CD4-positive, alpha-beta T cell (primary cell): ENCODE measurements at regions not wholly inside any gene's neighbourhood (a gene's known extent, or its start where the extent isn't known, plus 50 kb on each side); places are given as distances from the start of the nearest gene placed in this dataset.

ENCODE experiments used
- ATAC-seq: fragments of 200-7000 bp; cut with Tn5 transposase; one replicate; pipeline ENCODE4 v1.10.0; 2022; ENCODE audit warnings: mild to moderate bottlenecking; ENCODE audit not compliant: poor library complexity
- CTCF ChIA-PET: fragments of 350-600 bp; sonication (Branson Sonifier 250); formaldehyde crosslinking; loops from one replicate; lab custom pipeline; 2021; ENCODE audit warnings: antibody characterized with exemption, inconsistent platforms; lab: Charles Lee
- POLR2A ChIA-PET: fragments of 350-600 bp; sonication (Branson Sonifier 250); formaldehyde crosslinking; loops from one replicate; lab custom pipeline; 2021; ENCODE audit warnings: antibody characterized with exemption, inconsistent platforms; lab: Charles Lee
- DNase-seq, 14 experiments: peaks; one replicate each; pipeline ENCODE4 v3.0.0-alpha.2; 2013 to 2020; ENCODE audit warnings: mixed read lengths in 2 of 14
- H3K27ac ChIP-seq, 2 donors: one replicate each; pipeline versions ENCODE4 v1.5.1 to v1.7.0; 2013; ENCODE audit warnings: low read length in 2 of 2, low read depth in 1 of 2, mild to moderate bottlenecking in 1 of 2
- H3K27me3 ChIP-seq, 2 experiments: 1 replicate in 1 of 2; 2 replicates in 1 of 2; pipeline versions ENCODE4 v1.6.1 to v1.7.0; 2013; ENCODE audit warnings: low read length in 2 of 2, control low read depth in 1 of 2, mild to moderate bottlenecking in 1 of 2, moderate library complexity in 1 of 2; ENCODE audit not compliant: insufficient read depth in 2 of 2, control insufficient read depth in 1 of 2
- H3K36me3 ChIP-seq: one replicate; pipeline ENCODE4 v1.6.1; 2013; ENCODE audit warnings: low read length, control low read depth; ENCODE audit not compliant: insufficient read depth
- H3K4me1 ChIP-seq: one replicate; pipeline ENCODE4 v1.6.1; 2013; ENCODE audit warnings: low read length, control low read depth; ENCODE audit not compliant: insufficient read depth
- H3K4me3 ChIP-seq: one replicate; pipeline ENCODE4 v1.5.1; 2013; ENCODE audit warnings: mild to moderate bottlenecking, low read length, moderate library complexity
- H3K9me3 ChIP-seq, 2 experiments: 1 replicate in 1 of 2; 2 replicates in 1 of 2; pipeline versions ENCODE4 v1.6.1 to v1.7.0; 2013; ENCODE audit warnings: low read length in 2 of 2, mild to moderate bottlenecking in 2 of 2, control low read depth in 1 of 2, moderate library complexity in 1 of 2; ENCODE audit not compliant: control insufficient read depth in 1 of 2, insufficient read depth in 1 of 2
- H3K27ac Mint-ChIP-seq: one replicate; pipeline ENCODE4 v1.8.0; 2020; ENCODE audit warnings: mixed read lengths
- H3K27me3 Mint-ChIP-seq: one replicate; pipeline ENCODE4 v1.8.0; 2021; ENCODE audit warnings: mixed read lengths
- H3K36me3 Mint-ChIP-seq: one replicate; pipeline ENCODE4 v1.8.0; 2021; ENCODE audit warnings: low read depth, mixed read lengths
- H3K4me1 Mint-ChIP-seq: one replicate; pipeline ENCODE4 v1.8.0; 2021; ENCODE audit warnings: low read depth, mixed read lengths
- H3K4me3 Mint-ChIP-seq: one replicate; pipeline ENCODE4 v1.8.0; 2020; ENCODE audit warnings: mild to moderate bottlenecking, mixed read lengths
- H3K9me3 Mint-ChIP-seq: one replicate; pipeline ENCODE4 v1.8.0; 2020; ENCODE audit warnings: mixed read lengths
- intact Hi-C, 2 experiments: fragments of 100-400 bp; cut with DNase I in 1 of 2; cut with micrococcal nuclease in 1 of 2; formaldehyde crosslinking; loops; one replicate each; pipeline versions ENCODE4 v1.15.1 to v1.9.0; 2023 to 2025; cut with DNase I, micrococcal nuclease
- TF ChIP-seq, protein P1 (sequence below): fragments of 200-600 bp; IDR thresholded peaks from one replicate; pipeline ENCODE4 v1.8.0; 2022; ENCODE audit warnings: antibody characterized with exemption, mild to moderate bottlenecking

DNA sequence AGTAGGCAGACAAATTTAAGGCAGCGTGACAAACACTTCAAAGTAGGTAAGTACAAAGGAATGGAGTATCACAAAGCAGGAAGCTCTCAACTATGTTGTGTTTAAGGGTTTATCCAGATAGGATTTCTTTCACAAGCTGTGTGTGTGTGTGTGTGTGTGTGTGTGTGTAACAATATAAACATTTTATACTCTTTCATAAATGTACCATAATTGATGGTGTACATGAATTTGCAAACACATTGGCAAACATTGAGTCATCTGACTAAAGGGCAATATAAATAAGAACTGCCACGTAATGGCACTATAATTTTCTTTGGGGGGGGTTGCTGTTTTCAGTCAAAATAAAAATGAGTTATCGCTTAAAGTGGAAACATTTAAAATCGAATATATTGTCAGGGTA, 1004.4 kb upstream of the DDX18 start:
- Histone ChIP-seq H3K27ac (no peak overlapping the region), H3K9me3 (no peaks in the 10 kb centered on the region), H3K27me3 (no peaks in the 10 kb centered on the region), H3K4me1 (no peaks in the 10 kb centered on the region), H3K4me3 (no peak overlapping the region), H3K36me3 (no peaks in the 10 kb centered on the region)
- intact Hi-C loops, result no loop called here
- TF ChIP-seq, protein P1, sequence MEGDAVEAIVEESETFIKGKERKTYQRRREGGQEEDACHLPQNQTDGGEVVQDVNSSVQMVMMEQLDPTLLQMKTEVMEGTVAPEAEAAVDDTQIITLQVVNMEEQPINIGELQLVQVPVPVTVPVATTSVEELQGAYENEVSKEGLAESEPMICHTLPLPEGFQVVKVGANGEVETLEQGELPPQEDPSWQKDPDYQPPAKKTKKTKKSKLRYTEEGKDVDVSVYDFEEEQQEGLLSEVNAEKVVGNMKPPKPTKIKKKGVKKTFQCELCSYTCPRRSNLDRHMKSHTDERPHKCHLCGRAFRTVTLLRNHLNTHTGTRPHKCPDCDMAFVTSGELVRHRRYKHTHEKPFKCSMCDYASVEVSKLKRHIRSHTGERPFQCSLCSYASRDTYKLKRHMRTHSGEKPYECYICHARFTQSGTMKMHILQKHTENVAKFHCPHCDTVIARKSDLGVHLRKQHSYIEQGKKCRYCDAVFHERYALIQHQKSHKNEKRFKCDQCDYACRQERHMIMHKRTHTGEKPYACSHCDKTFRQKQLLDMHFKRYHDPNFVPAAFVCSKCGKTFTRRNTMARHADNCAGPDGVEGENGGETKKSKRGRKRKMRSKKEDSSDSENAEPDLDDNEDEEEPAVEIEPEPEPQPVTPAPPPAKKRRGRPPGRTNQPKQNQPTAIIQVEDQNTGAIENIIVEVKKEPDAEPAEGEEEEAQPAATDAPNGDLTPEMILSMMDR, result no peak
- CTCF ChIA-PET, result no interaction called here
- no peak overlapping the region for H3K4me3 Mint-ChIP-seq
- H3K4me1 Mint-ChIP-seq, result no peaks in the 10 kb centered on the region
- no peaks in the 10 kb centered on the region for H3K36me3 Mint-ChIP-seq
- ATAC-seq, result no peak
- POLR2A ChIA-PET, result no interaction called here
- H3K27ac Mint-ChIP-seq, result no peak overlapping the region
- no peak for DNase-seq
- H3K9me3 Mint-ChIP-seq, result peaks cover 9% of the 10 kb centered on the region
- H3K27me3 Mint-ChIP-seq, result no peaks in the 10 kb centered on the region

GRCh38 chr2:116810645-116811044, 1003.8 kb upstream of the DDX18 start:
- Mint-ChIP-seq H3K9me3 (peaks cover 7% of the 10 kb centered on the region), H3K27me3 (no peaks in the 10 kb centered on the region), H3K27ac (no peak overlapping the region), H3K36me3 (no peaks in the 10 kb centered on the region), H3K4me3 (no peak overlapping the region), H3K4me1 (no peaks in the 10 kb centered on the region)
- CTCF ChIA-PET, result no interaction called here
- Histone ChIP-seq H3K9me3 (no peaks in the 10 kb centered on the region), H3K36me3 (no peaks in the 10 kb centered on the region), H3K27ac (no peak overlapping the region), H3K4me1 (no peaks in the 10 kb centered on the region), H3K4me3 (no peak overlapping the region), H3K27me3 (no peaks in the 10 kb centered on the region)
- TF ChIP-seq, protein P1, result no peak
- ATAC-seq, result no peak
- no peak for DNase-seq
- POLR2A ChIA-PET, result no interaction called here
- intact Hi-C loops, result no loop called here

DNA sequence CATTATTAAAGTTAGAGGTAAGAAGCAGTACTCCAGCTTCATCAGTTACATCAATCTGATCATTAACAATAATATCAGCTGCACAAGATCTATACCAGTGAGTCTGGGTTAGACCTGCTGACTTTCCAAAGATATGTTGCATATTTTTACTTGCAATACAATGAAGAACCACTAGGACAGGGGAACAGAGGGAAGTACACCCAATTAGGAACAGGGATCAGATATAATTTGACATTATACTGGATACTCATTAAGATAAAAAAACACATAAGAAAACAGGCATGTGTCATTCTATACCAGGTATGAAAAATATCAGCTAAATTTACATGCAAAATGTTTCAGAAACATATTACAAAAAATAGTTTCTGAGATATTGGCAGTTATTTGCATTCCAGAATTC, 995.1 kb upstream of the DDX18 start:
- Histone ChIP-seq H3K27me3 (no peaks in the 10 kb centered on the region), H3K27ac (no peak overlapping the region), H3K9me3 (peaks cover 0 to 4% of the 10 kb centered on the region in 2 experiments), H3K4me1 (no peaks in the 10 kb centered on the region), H3K36me3 (no peaks in the 10 kb centered on the region), H3K4me3 (no peak overlapping the region)
- intact Hi-C loops, result no loop called here
- POLR2A ChIA-PET, result no interaction called here
- Mint-ChIP-seq H3K4me1 (no peaks in the 10 kb centered on the region), H3K4me3 (no peak overlapping the region), H3K27ac (no peak overlapping the region), H3K27me3 (no peaks in the 10 kb centered on the region), H3K36me3 (no peaks in the 10 kb centered on the region), H3K9me3 (peaks cover 7% of the 10 kb centered on the region)
- TF ChIP-seq, protein P1, result no peak
- no peak for ATAC-seq
- CTCF ChIA-PET, result no interaction called here
- no peak for DNase-seq
